ENCODE measurements at regions not wholly inside any gene's neighbourhood (a gene's known extent, or its start where the extent isn't known, plus 50 kb on each side); places are given as distances from the start of the nearest gene placed in this dataset.

DNA sequence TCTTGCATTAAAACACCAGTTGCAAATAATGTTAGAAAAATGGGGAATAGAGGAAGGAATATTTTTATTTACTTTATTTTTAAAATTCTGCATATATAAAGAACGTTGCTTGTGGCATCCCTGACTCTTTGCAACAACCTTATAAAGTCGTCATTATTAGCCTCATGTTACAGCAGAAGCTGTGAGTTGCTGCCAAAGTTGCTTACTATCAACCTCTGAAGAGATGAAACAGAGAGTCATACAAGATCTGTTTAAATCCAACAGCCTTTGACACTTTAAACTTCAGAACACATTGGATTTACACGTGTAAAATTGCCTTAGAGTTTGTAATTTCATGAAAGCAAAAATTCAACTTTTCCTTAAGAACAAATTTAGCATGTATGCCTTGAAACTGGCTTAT is 221.9 kb downstream of the MRPL39 start:
- CTCF ChIA-PET = interaction anchor here (0.7 to 2.2 kb wide), 10 partner anchors 9 to 597 kb away, joined by 3 to 19 read pairs (median 3); no protein-coding TSS in a partner anchor
- POLR2A ChIA-PET = no interaction called here
- H3K36me3 ChIP-seq (ENCODE audit: control insufficient read depth in 2 of 2, insufficient read depth in 1 of 2, low read length in 2 of 2) = no peaks in the 10 kb centered on the region
- no peaks in the 10 kb centered on the region for H3K9me3 ChIP-seq (ENCODE audit: control insufficient read depth, insufficient read depth, low read depth, low read length)
- H3K27ac ChIP-seq (ENCODE audit: extremely low read depth, low read depth, low read length) = no peak overlapping the region
- TF ChIP-seq, protein P1, sequence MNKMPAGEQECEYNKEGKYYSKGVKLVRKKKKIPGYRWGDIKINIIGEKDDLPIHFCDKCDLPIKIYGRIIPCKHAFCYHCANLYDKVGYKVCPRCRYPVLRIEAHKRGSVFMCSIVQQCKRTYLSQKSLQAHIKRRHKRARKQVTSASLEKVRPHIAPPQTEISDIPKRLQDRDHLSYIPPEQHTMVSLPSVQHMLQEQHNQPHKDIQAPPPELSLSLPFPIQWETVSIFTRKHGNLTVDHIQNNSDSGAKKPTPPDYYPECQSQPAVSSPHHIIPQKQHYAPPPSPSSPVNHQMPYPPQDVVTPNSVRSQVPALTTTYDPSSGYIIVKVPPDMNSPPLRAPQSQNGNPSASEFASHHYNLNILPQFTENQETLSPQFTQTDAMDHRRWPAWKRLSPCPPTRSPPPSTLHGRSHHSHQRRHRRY (tag by site-specific recombination; IDR thresholded peaks at IDR 0.05) = no peak
- TF ChIP-seq ZNF558 (tag by site-specific recombination; IDR thresholded peaks at IDR 0.05) (no peak), ZNF571 (tag by site-specific recombination; IDR thresholded peaks at IDR 0.05) (no peak), ZNF777 (tag by site-specific recombination; IDR thresholded peaks at IDR 0.05; ENCODE audit: borderline replicate concordance) (no peak), ZBTB7A (tag by site-specific recombination; IDR thresholded peaks at IDR 0.05; ENCODE audit: low read depth) (no peak), ZNF548 (tag by site-specific recombination; IDR thresholded peaks at IDR 0.05) (no peak), ZNF707 (tag by site-specific recombination; IDR thresholded peaks at IDR 0.05) (no peak), ZNF701 (tag by site-specific recombination; IDR thresholded peaks at IDR 0.05) (no peak), MZF1 (tag by site-specific recombination; IDR thresholded peaks at IDR 0.05; ENCODE audit: borderline replicate concordance) (no peak), FEZF1 (tag by site-specific recombination; IDR thresholded peaks at IDR 0.05) (no peak), ZNF114 (tag by site-specific recombination; IDR thresholded peaks at IDR 0.05) (no peak), ZNF324 (tag by site-specific recombination; IDR thresholded peaks at IDR 0.05) (no peak), ZNF610 (tag by site-specific recombination; IDR thresholded peaks at IDR 0.05; ENCODE audit: borderline replicate concordance) (no peak), ZNF433 (tag by site-specific recombination; IDR thresholded peaks at IDR 0.05; ENCODE audit: low read depth) (no peak), ZNF391 (tag by site-specific recombination; IDR thresholded peaks at IDR 0.05; ENCODE audit: borderline replicate concordance, low read depth) (no peak), ZNF394 (tag by site-specific recombination; IDR thresholded peaks at IDR 0.05; ENCODE audit: borderline replicate concordance) (no peak)
- TF ChIP-seq, protein P2, sequence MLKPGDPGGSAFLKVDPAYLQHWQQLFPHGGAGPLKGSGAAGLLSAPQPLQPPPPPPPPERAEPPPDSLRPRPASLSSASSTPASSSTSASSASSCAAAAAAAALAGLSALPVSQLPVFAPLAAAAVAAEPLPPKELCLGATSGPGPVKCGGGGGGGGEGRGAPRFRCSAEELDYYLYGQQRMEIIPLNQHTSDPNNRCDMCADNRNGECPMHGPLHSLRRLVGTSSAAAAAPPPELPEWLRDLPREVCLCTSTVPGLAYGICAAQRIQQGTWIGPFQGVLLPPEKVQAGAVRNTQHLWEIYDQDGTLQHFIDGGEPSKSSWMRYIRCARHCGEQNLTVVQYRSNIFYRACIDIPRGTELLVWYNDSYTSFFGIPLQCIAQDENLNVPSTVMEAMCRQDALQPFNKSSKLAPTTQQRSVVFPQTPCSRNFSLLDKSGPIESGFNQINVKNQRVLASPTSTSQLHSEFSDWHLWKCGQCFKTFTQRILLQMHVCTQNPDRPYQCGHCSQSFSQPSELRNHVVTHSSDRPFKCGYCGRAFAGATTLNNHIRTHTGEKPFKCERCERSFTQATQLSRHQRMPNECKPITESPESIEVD (tag by site-specific recombination; IDR thresholded peaks at IDR 0.05) = no peak
- TF ChIP-seq, protein P3, sequence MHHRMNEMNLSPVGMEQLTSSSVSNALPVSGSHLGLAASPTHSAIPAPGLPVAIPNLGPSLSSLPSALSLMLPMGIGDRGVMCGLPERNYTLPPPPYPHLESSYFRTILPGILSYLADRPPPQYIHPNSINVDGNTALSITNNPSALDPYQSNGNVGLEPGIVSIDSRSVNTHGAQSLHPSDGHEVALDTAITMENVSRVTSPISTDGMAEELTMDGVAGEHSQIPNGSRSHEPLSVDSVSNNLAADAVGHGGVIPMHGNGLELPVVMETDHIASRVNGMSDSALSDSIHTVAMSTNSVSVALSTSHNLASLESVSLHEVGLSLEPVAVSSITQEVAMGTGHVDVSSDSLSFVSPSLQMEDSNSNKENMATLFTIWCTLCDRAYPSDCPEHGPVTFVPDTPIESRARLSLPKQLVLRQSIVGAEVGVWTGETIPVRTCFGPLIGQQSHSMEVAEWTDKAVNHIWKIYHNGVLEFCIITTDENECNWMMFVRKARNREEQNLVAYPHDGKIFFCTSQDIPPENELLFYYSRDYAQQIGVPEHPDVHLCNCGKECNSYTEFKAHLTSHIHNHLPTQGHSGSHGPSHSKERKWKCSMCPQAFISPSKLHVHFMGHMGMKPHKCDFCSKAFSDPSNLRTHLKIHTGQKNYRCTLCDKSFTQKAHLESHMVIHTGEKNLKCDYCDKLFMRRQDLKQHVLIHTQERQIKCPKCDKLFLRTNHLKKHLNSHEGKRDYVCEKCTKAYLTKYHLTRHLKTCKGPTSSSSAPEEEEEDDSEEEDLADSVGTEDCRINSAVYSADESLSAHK (tag by site-specific recombination; IDR thresholded peaks at IDR 0.05) = no peak
- TF ChIP-seq, protein P4, sequence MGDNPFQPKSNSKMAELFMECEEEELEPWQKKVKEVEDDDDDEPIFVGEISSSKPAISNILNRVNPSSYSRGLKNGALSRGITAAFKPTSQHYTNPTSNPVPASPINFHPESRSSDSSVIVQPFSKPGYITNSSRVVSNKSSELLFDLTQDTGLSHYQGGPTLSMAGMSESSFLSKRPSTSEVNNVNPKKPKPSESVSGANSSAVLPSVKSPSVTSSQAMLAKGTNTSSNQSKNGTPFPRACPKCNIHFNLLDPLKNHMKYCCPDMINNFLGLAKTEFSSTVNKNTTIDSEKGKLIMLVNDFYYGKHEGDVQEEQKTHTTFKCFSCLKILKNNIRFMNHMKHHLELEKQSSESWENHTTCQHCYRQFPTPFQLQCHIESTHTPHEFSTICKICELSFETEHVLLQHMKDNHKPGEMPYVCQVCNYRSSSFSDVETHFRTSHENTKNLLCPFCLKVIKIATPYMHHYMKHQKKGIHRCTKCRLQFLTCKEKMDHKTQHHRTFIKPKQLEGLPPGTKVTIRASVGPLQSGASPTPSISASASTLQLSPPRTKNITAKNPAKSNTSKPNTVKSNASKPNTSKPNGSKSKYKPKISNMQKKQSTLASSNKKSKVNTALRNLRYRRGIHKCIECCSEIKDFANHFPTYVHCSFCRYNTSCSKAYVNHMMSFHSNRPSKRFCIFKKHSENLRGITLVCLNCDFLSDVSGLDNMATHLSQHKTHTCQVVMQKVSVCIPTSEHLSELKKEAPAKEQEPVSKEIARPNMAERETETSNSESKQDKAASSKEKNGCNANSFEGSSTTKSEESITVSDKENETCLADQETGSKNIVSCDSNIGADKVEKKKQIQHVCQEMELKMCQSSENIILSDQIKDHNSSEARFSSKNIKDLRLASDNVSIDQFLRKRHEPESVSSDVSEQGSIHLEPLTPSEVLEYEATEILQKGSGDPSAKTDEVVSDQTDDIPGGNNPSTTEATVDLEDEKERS (tag by site-specific recombination; IDR thresholded peaks at IDR 0.05) = no peak
- no peak overlapping the region for H3K4me3 ChIP-seq (ENCODE audit: low read depth, low read length)
- H3K4me1 ChIP-seq (ENCODE audit: control insufficient read depth, insufficient read depth, low read length) = no peaks in the 10 kb centered on the region

Data from HEK293 (cell line).